HG02938 (cell line): ENCODE measurements at regions not wholly inside any gene's neighbourhood (a gene's known extent, or its start where the extent isn't known, plus 50 kb on each side); places are given as distances from the start of the nearest gene placed in this dataset.
A peak's percentile ranks its signal among the peaks of the same experiment; 100 is the strongest.

Experiments used
- ATAC-seq: cut with Tn5 transposase; IDR thresholded peaks from one replicate; pipeline ENCODE4 v1.9.1; 2021; ENCODE audit warnings: mild to moderate bottlenecking, moderate library complexity; ENCODE audit not compliant: unreplicated experiment

DNA sequence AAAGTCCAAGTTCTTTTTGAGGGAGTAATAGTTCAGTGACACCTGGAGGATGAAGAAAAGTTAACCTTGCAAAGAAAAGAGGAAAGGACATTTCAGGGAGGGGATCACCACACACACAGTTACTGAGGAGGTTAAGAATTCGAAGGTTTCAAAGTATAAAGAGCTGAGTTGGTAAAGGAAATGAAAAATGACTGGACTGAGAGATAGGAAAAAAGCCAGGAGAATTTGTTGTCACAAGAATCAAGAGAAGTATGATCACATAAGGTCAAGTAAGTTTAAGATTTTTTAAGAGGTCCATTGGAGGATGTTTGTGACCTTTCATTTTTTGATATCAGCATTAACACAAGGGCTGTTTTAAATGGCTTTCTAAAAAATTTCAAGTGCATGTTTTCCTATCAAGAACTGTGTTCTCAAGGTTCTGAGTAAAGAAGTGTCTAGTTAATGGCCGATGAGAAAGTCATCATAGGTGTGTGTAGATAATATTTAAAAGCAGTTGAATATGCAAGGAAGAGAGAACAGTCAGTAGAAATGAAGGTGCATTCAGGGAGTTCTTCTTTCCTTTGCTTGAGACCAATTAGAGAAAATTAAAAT lies 189.2 kb upstream of the RBMS3 start:
- ATAC-seq = no peak

- ATAC-seq = no peak
Observed at GRCh38 chr3:29092348-29092747, 188.5 kb upstream of the RBMS3 start.

DNA sequence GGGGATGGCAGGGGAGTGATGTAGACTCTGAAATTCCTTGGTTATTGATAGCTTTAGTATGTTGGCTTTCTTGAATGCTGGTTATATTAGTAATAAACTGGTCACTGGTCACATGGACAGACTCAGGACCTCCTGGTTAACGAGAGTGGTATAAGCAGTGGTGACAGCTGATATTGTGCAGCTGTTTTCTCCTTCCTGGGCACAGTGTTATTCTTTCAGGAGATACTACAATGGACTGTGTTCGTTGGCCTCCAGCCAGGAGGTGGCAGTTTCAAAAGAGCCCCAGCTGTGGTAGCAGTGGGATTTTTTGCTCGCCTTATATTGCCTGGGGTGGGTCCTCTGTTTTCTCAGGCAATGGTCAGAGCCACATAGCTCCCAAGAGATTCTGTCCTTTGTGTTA lies 181.6 kb upstream of the RBMS3 start:
- ATAC-seq = no peak

GRCh38 chr3:29099775-29100174 lies 181.1 kb upstream of the RBMS3 start:
- no peak for ATAC-seq

GRCh38 chr3:29100292-29100691 lies 180.6 kb upstream of the RBMS3 start:
- ATAC-seq = no peak

DNA sequence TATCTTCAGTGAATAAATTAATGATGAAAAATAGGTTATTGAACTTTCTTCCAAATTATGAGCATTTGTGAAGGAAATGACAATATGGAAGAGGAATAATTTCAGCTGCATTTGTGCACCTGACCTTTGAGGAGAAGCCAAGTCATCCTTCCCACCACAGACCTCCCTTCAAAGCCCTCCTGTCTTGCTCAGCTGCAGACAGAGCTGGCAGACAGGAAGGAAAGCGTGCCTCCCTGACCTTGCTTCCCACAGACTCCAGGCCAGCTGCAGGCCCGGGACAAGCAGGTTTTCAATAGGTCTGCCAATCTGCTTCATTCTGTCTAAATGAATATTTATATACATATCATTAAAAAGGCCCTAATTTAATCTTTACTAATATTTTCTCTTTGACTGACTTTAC lies 152.9 kb upstream of the RBMS3 start:
- no peak for ATAC-seq

GRCh38 chr3:29137601-29138000 lies 143.3 kb upstream of the RBMS3 start:
- no peak for ATAC-seq

- no peak for ATAC-seq
Observed at GRCh38 chr3:29138171-29138570, 142.7 kb upstream of the RBMS3 start.

- ATAC-seq = no peak
Observed at GRCh38 chr3:29140666-29141065, 140.2 kb upstream of the RBMS3 start.

GRCh38 chr3:29141197-29141917 lies 139.5 kb upstream of the RBMS3 start:
- no peak for ATAC-seq

GRCh38 chr3:29141918-29142275 lies 139.0 kb upstream of the RBMS3 start:
- ATAC-seq = no peak

DNA sequence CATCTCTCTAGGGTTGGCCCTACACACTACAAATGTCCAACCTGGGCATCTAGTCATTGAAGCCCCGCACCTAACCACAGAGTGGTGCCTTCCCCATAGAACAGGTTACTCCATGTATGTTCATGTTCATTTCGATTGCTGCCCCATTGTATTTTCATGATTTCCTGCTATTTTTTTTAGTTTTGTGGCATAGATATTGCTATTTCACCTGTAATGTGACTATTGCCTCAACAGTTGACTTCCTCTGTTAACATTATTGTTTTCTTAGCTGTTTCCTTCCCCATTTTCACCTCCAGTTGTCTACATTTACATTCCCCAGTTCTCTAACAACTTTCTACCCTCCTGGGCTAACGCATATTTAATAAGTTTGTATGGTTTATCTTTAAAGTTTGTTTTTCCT lies 137.7 kb upstream of the RBMS3 start:
- ATAC-seq = no peak

GRCh38 chr3:29144361-29144760 lies 136.5 kb upstream of the RBMS3 start:
- ATAC-seq = no peak

DNA sequence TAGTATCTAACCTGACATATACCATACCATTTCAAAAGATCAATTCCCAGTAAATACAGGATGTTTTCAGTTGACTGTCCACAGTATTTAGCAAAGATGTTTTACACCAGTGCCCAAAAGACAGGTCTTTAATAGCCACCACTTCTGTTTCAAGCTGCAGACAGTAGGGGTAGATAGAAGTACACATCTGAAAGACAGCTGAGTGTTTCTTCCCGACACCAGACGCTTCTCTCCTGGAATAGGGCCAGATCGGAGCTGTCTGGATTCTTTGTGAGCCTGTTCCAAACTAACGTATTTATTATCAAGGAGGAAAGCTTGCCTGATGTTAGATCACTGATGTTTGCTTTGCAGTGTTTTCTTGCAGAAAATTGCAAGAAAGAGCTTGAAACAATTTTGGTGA lies 136.1 kb upstream of the RBMS3 start:
- ATAC-seq = no peak

GRCh38 chr3:29145360-29145759 lies 135.5 kb upstream of the RBMS3 start:
- no peak for ATAC-seq

DNA sequence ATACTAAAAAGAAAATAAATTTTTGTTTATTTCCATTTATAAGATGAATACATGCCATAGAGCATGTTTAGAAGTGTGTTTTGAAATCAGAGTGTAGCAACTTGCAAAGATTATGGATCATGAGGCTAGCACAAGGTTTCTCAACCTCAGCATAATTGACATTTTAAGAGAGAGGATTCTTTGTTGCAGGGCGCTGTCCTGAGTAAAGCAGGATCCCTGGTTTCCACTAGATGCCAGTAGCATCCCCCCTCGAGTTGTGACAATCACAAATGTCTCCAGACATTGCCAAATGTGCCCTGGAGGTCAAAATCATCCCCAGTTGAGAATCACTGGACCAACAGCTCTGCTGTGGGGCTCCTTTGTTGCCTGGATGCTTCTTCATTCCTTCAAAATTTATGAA lies 128.5 kb upstream of the RBMS3 start:
- ATAC-seq = no peak

DNA sequence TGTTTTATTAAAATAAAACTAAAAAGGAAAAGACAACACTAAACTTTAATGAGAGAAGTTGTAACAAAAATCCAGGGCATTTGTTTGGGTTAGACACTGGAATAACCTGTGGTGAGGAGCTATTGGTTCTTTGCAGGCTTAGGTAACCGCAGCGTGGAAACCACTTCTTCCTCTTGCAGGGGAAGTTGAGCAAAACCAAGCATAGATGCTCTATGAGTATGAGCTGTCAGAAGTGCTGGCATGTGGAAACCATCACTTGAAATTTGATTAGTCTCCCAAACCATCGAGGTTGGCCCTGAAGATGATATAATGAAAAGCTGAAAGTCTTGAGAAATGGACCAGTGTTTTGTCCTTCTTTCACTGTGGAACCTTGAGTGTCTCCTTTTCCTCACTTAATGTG lies 127.1 kb upstream of the RBMS3 start:
- peak; percentile 78 for ATAC-seq

- ATAC-seq = no peak
Observed at GRCh38 chr3:29156086-29156715, 124.7 kb upstream of the RBMS3 start.

GRCh38 chr3:29164825-29165224 lies 116.0 kb upstream of the RBMS3 start:
- ATAC-seq = no peak

DNA sequence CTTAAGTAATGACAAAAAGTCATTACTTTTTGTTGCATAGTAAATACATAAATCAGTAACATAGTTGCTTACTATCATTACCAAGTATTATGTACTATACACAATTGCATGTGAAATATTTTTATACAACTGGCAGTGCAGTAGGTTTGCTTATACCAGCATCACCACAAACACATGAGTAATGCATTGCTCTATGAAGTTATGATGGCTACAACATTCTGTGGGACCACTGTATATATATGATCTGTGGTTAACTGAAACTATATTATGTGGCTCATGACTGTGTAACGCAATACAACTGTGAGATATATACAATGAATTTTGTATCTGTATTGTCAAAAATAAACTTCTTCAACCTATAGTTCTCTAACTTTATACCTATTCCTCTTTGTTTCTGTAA lies 113.7 kb upstream of the RBMS3 start:
- ATAC-seq = no peak

DNA sequence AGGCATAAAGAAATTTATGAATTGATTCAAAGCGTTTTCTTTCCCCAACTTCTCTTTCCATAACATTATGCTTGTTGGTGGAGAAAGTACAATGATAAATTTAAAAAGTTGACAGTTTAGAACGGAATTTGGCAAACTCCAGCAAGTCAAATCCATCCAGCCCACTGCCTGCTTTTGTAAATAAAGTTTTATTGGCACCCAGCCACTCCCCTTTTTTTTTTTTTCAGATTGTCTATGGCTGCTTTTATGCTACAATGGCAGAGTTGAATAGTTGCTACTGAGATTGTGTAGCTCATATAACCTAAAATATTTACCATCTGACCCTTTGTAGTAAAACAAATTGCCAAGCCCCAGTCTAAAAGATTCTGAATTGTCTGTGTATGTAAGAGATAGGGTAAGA lies 112.8 kb upstream of the RBMS3 start:
- ATAC-seq = no peak

GRCh38 chr3:29168696-29169095 lies 112.2 kb upstream of the RBMS3 start:
- ATAC-seq = no peak

DNA sequence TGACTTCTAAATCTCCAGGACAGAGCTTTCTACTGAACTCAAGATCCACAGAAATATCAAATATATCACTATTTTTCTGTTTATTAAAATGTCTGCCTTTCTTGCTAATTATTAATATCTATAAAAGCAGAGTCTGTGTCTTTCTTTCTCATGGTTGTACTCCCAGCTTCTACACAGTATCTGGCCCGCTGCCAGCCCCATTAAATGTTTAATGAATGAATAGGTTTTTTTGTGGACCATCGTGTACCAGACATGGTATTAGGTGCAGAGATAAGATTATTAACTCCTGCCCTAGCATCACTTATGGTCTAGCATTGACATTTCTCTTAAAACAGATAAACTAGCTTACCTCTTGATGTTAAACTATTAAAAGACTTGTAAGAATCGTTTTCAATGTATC lies 111.4 kb upstream of the RBMS3 start:
- no peak for ATAC-seq
